Heart right ventricle (tissue), 16 donors: ENCODE measurements at regions not wholly inside any gene's neighbourhood (a gene's known extent, or its start where the extent isn't known, plus 50 kb on each side); places are given as distances from the start of the nearest gene placed in this dataset.

ENCODE experiments used
- ATAC-seq, 8 donors: fragments of 200-7000 bp; cut with Tn5 transposase; one replicate each; pipeline ENCODE4 v1.9.1; 2020; ENCODE audit warnings: mild to moderate bottlenecking in 8 of 8, moderate library complexity in 8 of 8, moderate number of reproducible peaks in 1 of 8
- DNase-seq, 2 donors: peaks; one replicate each; pipeline ENCODE4 v3.0.0-alpha.2; 2020
- H3K27ac ChIP-seq, 10 donors: fragments of 200-600 bp; sonication (generic) in 2 of 10; one replicate each; pipeline versions ENCODE4 v1.5.0 to v1.8.0; 2020 to 2022; ENCODE audit warnings: mild to moderate bottlenecking in 3 of 10
- H3K27me3 ChIP-seq, 7 donors: fragments of 200-600 bp; one replicate each; pipeline ENCODE4 v1.8.0; 2021 to 2022; ENCODE audit warnings: mild to moderate bottlenecking in 2 of 7
- H3K36me3 ChIP-seq, 9 donors: fragments of 200-600 bp; sonication (generic) in 1 of 9; one replicate each; pipeline versions ENCODE4 v1.5.0 to v1.8.0; 2020 to 2022; ENCODE audit warnings: mild to moderate bottlenecking in 2 of 9
- H3K4me1 ChIP-seq, 9 donors: fragments of 200-600 bp; sonication (generic) in 1 of 9; one replicate each; pipeline versions ENCODE4 v1.5.0 to v1.8.0; 2020 to 2022; ENCODE audit warnings: mild to moderate bottlenecking in 4 of 9
- H3K4me3 ChIP-seq, 10 donors: fragments of 200-600 bp; sonication (generic) in 2 of 10; one replicate each; pipeline versions ENCODE4 v1.5.0 to v1.8.0; 2020 to 2022; ENCODE audit warnings: mild to moderate bottlenecking in 7 of 10, moderate library complexity in 2 of 10
- H3K9me3 ChIP-seq, 11 donors: fragments of 200-600 bp in 10 of 11; sonication (generic) in 2 of 11; one replicate each; pipeline versions ENCODE4 v1.5.0 to v1.8.0; 2013 to 2022; ENCODE audit warnings: mild to moderate bottlenecking in 2 of 11, control low read depth in 1 of 11, moderate library complexity in 1 of 11
- WGBS, 2 donors: extraction: QIAGEN DNeasy Blood & Tissue Kit; methylation state at CpG; one replicate each; pipeline ENCODE4 v1.1.7; 2013; ENCODE audit warnings: inconsistent platforms in 1 of 2; 5-methylcytosine and 5-hydroxymethylcytosine counted together
- intact Hi-C, 10 donors: fragments of 100-400 bp; cut with DNase I; formaldehyde crosslinking; loops; one replicate each; pipeline versions ENCODE4 v1.11.1 to v1.14.2; 2022
- TF ChIP-seq, protein P1 (sequence below), 9 donors: fragments of 200-600 bp; sonication (generic) in 2 of 9; IDR thresholded peaks; one replicate each; pipeline versions ENCODE4 v1.5.0 to v1.8.0; 2021 to 2022; ENCODE audit warnings: antibody characterized with exemption in 9 of 9, mild to moderate bottlenecking in 5 of 9, moderate library complexity in 1 of 9
- donor health status: Arrhythmogenic right ventricular cardiomyopathy.
- donor health status: ischemic (EF 13 %, LVEDD 7.1; RV severe dilation, severe dysfunction).
- donor health status: healthy with polysubstance abuse.
- donor health status: DM: no; HTN: yes; CAD: no.
- donor health status: DM: no; HTN: no; CAD: no.
- donor health status: ischemic (EF 25% LVEDD 6.9; RV normal size, moderate dysfunction).
- donor health status: ischemic (EF 25% LVEDD 5.7; RV mildly dilated, moderate dysfunction).
- donor health status: healthy.
- donor health status: DM: yes; HTN: yes; CAD: no.
- donor health status: Ischemic cardiomyopathy.
- donor health status: ischemic (EF 35%, LVEDD 5.7; RV mildly dilated, moderate dysfunction).
- donor health status: nonischemic (EF 11% LVEDD 7.7; RV severe dilation, severe dysfunction).
- donor health status: DM: yes; HTN: yes; CAD: no.
- donor health status: PGD.
- donor health status: ischemic (EF 29% LVEDD 5.4; RV normal size, mild dysfunction).
- donor health status: nonischemic (EF 23%, LVEDD 6.1; RV moderate dilation, normal function).

DNA sequence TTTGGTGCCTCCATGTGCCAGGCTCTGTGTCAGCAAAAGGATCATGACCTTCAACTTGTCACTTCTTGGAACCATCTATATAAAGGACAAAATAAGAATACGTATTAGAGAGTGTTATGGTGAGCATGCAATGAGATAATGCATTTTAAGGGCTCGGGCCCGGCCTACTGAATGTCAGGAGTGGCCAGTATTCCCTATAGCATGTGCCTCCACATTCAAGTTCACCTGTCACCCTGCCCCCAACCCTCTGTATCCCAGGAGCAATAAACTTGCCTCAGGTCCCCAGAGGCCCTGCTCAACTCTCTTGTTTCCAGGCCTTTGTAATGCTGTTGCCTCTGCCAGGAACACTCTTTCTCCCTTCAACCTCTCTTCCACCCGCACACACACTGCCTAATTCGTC, 90.2 kb upstream of the SLC6A11 start:
- peaks cover 0 to 50% (median 30%) of the 10 kb centered on the region in 7 donors for H3K27me3 ChIP-seq

DNA sequence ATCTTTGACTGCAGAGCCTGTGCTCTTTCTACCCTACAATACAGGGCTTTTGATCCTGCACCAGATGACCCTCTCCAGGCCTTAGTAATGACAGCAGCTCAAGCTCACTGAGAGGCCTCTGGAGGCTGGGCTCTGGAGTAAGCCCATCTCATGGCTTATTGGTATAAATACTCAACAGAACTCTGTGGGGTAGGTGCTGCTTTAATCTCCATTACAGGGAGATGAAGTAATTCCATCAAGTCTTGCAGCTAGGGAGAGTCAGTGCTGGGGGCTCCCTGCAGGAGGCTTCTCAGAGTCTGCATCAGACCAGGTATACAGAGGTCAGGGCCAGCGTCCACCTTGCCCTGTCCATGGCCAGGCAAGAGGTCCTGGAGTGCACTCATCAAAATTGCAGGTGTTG, 89.2 kb upstream of the SLC6A11 start:
- H3K9me3 ChIP-seq = peaks cover 0 to 6% (median 0%) of the 10 kb centered on the region in 11 donors
- peaks cover 0 to 42% (median 30%) of the 10 kb centered on the region in 7 donors for H3K27me3 ChIP-seq
- DNase-seq (no peak), ATAC-seq (no peak)
- no peaks in the 10 kb centered on the region for H3K4me1 ChIP-seq
- H3K4me3 ChIP-seq = no peak overlapping the region
- 58 to 64% methylated on average over 1 of the region's 1 CpG for WGBS, 2 donors
- intact Hi-C loops = no loop called here
- H3K36me3 ChIP-seq = no peaks in the 10 kb centered on the region
- TF ChIP-seq, protein P1, sequence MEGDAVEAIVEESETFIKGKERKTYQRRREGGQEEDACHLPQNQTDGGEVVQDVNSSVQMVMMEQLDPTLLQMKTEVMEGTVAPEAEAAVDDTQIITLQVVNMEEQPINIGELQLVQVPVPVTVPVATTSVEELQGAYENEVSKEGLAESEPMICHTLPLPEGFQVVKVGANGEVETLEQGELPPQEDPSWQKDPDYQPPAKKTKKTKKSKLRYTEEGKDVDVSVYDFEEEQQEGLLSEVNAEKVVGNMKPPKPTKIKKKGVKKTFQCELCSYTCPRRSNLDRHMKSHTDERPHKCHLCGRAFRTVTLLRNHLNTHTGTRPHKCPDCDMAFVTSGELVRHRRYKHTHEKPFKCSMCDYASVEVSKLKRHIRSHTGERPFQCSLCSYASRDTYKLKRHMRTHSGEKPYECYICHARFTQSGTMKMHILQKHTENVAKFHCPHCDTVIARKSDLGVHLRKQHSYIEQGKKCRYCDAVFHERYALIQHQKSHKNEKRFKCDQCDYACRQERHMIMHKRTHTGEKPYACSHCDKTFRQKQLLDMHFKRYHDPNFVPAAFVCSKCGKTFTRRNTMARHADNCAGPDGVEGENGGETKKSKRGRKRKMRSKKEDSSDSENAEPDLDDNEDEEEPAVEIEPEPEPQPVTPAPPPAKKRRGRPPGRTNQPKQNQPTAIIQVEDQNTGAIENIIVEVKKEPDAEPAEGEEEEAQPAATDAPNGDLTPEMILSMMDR (IDR thresholded peaks at IDR 0.05) = no peak
- no peak overlapping the region for H3K27ac ChIP-seq

More for the DNA sequence above, 90.2 kb upstream of the SLC6A11 start:
- no peaks in the 10 kb centered on the region for H3K4me1 ChIP-seq
- no peak overlapping the region for H3K27ac ChIP-seq
- TF ChIP-seq, protein P1 (IDR thresholded peaks at IDR 0.05) = no peak
- no peaks in the 10 kb centered on the region for H3K36me3 ChIP-seq
- DNase-seq (no peak), ATAC-seq (no peak)
- H3K4me3 ChIP-seq = no peak overlapping the region
- intact Hi-C loops = no loop called here
- WGBS, 2 donors = 67 to 77% methylated on average over 5 of the region's 5 CpGs
- H3K9me3 ChIP-seq = no peaks in the 10 kb centered on the region

DNA sequence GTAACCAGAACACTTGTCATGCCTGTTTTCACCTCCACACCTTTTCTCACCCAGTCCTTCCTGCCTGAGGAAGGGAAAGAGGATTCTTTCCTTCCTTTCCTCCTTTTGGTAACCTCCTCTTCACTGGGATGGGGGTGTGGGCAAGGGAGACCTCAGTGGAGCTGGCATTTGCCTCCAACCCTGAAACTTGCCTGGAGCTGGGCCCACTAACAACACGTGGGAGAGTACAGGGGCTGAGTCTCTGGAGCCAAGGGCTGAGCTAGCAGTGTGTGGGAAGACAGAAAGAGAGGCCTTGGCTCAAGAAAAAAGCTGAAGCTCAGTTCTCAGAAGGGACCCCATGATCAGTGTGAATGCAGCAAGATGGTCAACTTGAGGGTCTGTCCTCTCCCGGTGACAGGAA, 86.6 kb upstream of the SLC6A11 start:
- Histone ChIP-seq H3K4me1 (no peaks in the 10 kb centered on the region), H3K27me3 (peaks cover 0 to 28% (median 20%) of the 10 kb centered on the region in 7 donors), H3K27ac (no peak overlapping the region), H3K36me3 (no peaks in the 10 kb centered on the region), H3K9me3 (peaks cover 0 to 30% (median 20%) of the 10 kb centered on the region in 11 donors), H3K4me3 (no peak overlapping the region)
- intact Hi-C loops = no loop called here
- ATAC-seq = no peak
- WGBS, 2 donors = 59 to 71% methylated on average over 2 of the region's 2 CpGs
- TF ChIP-seq, protein P1 (IDR thresholded peaks at IDR 0.05) = no peak
- DNase-seq = no peak

DNA sequence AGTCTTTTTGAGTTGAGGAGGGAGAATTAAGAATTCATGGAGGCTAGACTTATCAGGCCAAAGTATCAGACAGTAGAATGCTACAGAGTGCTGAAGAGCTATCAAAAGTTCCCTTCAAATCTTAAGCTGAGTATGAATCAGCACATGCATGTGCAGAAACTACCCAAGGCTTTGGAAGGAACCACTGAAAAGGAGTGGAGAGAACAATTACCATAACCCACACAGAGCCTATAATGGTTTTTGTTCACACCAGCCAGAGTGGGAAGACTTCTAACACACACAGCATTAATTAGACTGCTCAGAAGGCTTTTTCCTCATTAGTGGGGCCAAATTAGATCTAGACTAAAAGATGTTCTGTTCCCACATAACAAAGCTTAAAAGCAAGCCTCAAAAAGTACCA, 83.7 kb upstream of the SLC6A11 start:
- TF ChIP-seq, protein P1 (IDR thresholded peaks at IDR 0.05) = no peak
- H3K36me3 ChIP-seq = no peaks in the 10 kb centered on the region
- ATAC-seq = no peak
- H3K4me1 ChIP-seq = no peaks in the 10 kb centered on the region
- no peak overlapping the region for H3K27ac ChIP-seq
- H3K27me3 ChIP-seq = peaks cover 0 to 41% (median 20%) of the 10 kb centered on the region in 7 donors
- H3K4me3 ChIP-seq = no peak overlapping the region
- no peak for DNase-seq
- intact Hi-C loops = loop anchor here in 1 of 10 donors (10.0 kb wide), 1 partner anchor 387 kb away; no protein-coding TSS in a partner anchor
- peaks cover 0 to 31% (median 20%) of the 10 kb centered on the region in 11 donors for H3K9me3 ChIP-seq
